WI38 (cell line): ENCODE measurements at regions not wholly inside any gene's neighbourhood (a gene's known extent, or its start where the extent isn't known, plus 50 kb on each side); places are given as distances from the start of the nearest gene placed in this dataset.

Source experiments
- H3K4me3 ChIP-seq: 2 replicates; pipeline ENCODE4 v1.5.1; 2011; ENCODE audit warnings: low read depth, mild to moderate bottlenecking, control low read depth, low read length
- CTCF ChIP-seq: IDR thresholded peaks from 2 replicates; pipeline ENCODE4 v1.5.1; 2012; ENCODE audit warnings: low read depth, mild to moderate bottlenecking, control low read depth, low read length

GRCh38 chr14:58782011-58782410 lies 144.2 kb downstream of the DACT1 start:
- TF ChIP-seq CTCF: no peak
- no peak overlapping the region for H3K4me3 ChIP-seq

GRCh38 chr14:58783792-58784511 lies 146.2 kb downstream of the DACT1 start:
- no peak for TF ChIP-seq CTCF
- H3K4me3 ChIP-seq: no peak overlapping the region

GRCh38 chr14:58784931-58785330 lies 147.2 kb downstream of the DACT1 start:
- TF ChIP-seq CTCF: no peak
- H3K4me3 ChIP-seq: no peak overlapping the region

- TF ChIP-seq CTCF: no peak
- no peak overlapping the region for H3K4me3 ChIP-seq
These were observed 147.9 kb downstream of the DACT1 start for GRCh38 chr14:58785701-58786100.

- H3K4me3 ChIP-seq: no peak overlapping the region
- TF ChIP-seq CTCF: no peak
These were observed 149.8 kb downstream of the DACT1 start for GRCh38 chr14:58787592-58787991.

GRCh38 chr14:58788655-58789503 lies 151.1 kb downstream of the DACT1 start:
- no peak for TF ChIP-seq CTCF
- H3K4me3 ChIP-seq: no peak overlapping the region

- no peak overlapping the region for H3K4me3 ChIP-seq
- no peak for TF ChIP-seq CTCF
These were observed 152.0 kb downstream of the DACT1 start for GRCh38 chr14:58789736-58790135.
